ENCODE measurements at regions not wholly inside any gene's neighbourhood (a gene's known extent, or its start where the extent isn't known, plus 50 kb on each side); places are given as distances from the start of the nearest gene placed in this dataset.

- TF ChIP-seq POLR2A (IDR thresholded peaks at IDR 0.05) (no peak), CTCF (IDR thresholded peaks at IDR 0.05) (no peak)
Measured at GRCh38 chr3:163812006-163812405, 1266.3 kb downstream of the SI start.
